Putamen (tissue), 1 donor: ENCODE measurements at regions not wholly inside any gene's neighbourhood (a gene's known extent, or its start where the extent isn't known, plus 50 kb on each side); places are given as distances from the start of the nearest gene placed in this dataset.
"Not testable (repeated sequence)": the region's sequence is repeated elsewhere in the genome, so short reads cannot be mapped to it uniquely, and the experiment has no call there.

ENCODE experiments used
- DNase-seq: peaks from one replicate; pipeline ENCODE4 v3.0.0-alpha.2; 2016; ENCODE audit warnings: low spot score

DNA sequence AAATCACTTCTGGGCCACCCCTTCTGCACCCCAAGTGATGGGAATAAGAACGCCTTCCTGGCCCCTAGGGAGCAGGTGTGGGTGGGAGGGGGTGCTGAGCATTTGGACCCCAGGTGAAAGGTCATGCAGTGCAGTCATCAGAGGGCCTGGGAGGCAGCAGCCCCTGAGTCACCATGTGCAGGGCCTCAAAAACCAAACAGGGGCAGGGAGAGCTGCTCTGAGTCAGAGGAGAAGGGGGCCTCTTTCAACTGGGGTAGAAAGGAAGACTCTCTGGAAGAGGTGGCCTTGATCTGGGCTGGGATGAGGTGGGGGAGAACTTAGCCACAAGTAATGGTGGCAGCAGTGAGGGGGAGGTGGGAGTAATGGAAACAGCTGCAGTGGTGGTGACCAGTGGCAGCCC lies 164.3 kb downstream of the BUB3 start:
- DNase-seq: no peak

DNA sequence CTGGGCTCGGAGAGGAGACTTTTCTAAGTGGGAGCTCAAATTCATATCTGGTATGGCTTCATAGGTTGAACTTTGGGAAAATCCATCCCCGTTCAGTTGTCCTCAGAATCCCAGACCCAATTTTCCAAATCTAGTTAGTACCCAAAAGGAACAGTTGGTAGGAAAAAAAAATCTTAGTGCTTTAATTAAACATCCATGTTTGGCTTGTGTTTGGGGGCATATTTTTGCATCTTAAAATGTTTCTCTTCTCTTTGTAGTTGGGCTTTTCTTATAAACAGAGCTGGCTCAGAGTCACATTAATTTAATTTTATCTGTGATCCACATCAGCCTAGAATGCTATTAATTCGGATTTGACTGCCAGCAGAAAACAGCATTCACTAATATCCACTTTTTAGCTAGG lies 165.9 kb downstream of the BUB3 start:
- DNase-seq: no peak

DNA sequence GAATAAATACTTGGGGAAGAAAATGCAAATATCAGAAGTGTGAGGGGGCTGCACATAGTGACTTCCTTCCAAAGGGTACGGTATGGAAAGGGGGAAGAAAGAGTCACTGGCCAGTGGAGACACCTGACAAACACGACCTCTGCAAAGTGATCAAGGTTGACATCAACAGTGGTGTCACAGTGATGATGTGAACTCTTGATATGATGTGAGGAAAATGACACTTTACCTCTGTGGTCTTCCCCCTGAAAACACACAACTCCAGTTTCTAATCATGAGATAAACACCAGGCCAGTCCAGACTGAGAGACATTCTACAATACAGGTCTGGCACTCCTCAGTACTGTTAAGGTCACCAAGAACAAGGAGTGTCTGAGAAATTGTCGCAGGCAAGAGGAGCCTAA lies 169.7 kb downstream of the BUB3 start:
- no peak for DNase-seq

DNA sequence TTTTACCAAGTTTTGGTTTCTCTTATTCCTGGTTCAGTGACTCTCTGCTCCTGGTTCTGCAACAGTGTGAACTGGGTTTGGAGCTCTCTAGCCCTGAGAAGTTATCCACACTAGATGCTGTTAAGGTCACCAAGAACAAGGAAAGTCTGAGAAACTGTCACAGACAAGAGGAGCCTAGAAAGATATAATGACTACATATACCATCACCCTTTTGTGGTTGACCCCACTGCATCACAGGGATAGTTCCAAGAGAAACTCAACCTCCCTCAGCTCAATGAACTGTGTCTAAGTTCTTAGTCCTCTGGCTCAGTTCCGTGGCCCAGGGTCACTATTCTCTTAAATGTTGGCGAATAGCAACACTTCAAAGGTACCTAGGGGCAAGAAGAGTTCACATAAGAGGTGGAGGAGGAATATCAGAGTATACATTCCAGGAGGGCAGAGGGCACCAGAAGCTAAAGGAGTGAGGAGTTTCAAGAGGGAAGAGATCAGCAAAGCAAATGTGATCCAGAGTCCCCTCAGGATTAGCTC lies 171.5 kb downstream of the BUB3 start:
- DNase-seq: no peak

DNA sequence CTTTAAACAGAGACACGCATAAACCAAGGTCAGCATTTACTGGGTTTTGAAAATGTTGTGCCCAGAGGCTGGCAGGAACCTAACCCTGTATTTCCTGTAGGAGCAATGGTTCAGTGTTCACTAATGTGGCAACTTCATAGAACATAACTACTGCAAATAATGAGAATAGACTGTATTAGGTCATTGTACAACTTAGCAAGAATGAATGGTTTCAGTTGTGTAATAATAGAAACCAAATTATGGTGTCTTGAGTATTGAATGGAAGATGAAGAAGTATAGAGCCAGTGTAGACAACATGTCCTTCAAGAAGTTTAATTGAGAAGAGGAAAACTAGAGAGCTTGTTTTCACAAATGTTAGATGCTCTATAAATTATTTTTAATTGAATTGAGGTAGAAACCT lies 172.5 kb downstream of the BUB3 start:
- DNase-seq: no peak

DNA sequence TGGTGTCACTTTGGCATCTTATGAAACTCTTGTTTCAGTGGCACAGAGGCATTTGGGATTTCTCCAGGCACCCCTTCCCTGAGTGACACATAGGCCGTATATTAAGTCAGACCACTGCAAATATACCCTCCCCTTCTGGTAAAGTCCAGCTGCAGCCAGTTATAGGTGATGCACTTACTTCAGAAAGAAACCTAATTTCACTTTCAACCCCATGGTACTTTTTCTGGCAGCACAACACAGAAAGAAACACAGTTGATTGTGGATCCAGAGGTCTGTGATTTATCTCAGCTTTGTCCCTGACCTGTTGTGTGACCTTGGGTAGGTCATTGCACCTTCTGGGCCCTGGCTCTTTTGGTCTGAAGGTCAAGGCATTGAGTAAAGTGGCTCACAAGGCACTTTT lies 173.2 kb downstream of the BUB3 start:
- DNase-seq: no peak

DNA sequence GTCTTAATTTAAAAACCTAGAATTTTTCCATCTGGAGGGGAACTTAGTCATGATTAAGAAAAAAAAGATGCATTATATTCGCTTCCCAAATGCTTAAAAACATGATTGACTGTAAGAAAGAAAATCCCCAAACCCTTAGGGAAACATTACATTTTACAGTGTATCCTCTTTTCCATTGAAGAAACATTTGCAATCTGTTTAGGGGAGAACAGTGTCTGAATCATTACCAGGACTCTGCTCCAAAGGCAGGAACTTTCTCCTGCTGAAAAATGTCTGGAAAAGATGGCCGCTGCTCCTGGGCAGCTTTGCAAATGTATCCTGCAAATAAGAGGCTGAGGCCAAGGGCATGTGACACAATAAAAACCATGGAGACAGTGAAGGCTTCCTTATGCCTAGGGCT lies 173.7 kb downstream of the BUB3 start:
- DNase-seq: no peak

DNA sequence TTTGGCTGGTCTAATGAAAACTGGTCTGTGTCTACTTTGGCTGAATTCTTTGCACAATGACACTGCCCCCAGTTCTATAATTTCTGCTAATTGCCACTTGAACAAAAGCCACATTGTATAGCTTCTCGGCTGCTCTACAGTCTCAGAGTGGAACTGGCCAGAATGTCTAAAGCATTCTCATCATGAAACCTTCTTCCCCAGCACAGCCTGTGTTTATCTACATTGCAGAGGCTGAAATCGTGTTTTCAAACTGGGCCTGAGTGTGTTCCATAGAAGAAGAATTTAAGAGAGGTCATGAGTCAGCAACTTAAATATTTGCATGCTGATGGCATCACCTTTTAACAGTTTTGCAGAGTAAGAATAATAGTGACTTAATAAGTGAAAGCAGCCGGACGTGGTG lies 177.2 kb downstream of the BUB3 start:
- peak; percentile 50 for DNase-seq

DNA sequence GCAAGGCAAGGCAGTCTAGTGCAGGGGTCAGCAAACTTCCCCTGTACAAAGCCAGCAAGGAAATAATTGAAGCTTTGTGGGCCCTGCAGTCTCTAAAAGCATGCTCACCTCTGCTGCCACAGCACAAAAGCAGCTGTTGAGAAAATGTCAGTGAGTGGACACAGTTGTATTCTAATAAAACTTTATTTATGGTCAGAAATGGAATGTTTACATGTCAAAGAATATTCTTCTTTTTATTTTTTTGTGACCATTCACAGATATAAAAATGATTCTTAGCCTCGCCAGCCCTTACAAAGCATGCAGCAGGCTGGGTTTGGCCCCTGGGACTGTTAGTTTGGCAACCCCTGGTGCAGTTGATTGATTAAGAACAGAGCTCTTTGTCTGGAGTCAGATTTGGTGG lies 192.4 kb downstream of the BUB3 start:
- DNase-seq: no peak

DNA sequence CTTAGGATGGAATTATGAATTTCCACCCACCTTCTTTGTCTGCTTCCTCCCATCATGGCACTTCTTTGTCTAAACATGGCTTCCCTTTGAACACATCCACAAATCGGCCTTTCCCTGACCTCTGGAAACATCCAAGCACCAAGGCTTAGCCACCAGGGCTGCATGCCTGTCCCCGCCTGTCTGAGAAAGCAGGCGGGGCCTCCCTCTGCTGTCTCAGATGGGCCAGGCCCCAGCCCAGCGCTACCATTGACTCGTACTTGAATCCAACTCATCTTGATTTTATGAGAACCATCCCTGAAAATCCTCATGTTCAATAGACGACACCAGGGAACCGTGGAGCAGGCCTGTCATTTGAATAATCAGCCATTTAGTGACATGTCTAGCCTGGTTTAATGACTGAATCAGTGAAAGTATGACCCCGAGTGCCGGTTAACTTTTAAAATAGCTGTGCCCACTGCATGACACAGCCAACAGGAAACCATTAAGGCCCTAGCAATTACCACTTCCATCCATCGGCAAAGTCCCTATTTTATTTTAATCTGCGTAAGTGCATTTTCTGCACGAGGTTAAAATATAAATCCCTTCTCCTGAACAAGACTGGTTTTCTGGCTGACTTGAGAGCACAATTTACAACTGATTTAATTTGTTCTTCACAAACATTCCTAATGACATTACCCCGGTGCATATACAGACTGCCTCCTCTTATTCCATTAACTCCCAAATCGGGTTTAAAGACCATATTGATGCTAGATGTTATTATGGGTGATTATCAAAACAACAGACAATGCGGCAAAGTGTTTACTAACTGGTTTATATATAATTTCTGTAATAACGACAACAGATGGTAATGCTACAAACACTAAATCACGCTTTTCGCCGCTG lies 194.7 kb downstream of the BUB3 start:
- no peak for DNase-seq

DNA sequence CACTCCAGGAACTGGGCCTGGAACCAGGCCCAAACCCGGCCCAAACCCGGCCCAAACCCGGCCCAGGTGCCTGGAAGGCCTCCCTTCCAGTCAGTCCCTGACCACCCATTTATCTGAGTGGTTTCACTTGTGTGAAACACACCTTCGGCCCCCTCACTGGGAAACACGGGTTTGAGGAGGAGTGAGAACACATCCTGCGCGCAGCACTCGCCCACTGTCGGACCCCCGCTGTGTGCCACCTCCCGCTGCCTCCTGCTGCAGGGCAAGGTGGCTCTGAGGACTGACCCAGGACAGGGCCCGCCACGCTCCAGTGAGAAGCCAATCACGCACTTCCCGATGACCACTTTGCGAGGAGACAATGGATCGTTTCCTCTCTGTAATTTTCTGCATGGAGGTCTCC lies 197.5 kb downstream of the BUB3 start:
- no peak for DNase-seq

DNA sequence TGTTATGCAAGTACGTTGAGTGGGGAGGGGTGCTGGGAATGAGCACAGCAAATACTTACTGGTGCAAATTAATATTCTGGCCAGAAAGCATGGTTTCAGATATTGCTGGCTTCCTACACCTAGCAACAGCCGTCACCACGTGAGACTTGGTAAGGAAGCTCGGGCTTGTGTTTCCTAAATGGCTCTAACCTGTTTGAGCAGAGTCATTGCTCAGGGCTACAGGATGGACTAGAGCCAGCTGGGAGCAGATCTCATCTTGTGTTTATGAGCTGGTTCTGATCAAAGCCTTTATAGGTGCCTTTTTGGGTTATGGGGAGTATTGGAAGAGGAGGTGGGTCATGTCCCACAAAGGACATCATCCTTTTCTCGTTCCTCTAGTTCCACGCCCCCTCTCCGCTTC lies 200.3 kb downstream of the BUB3 start:
- no peak for DNase-seq

DNA sequence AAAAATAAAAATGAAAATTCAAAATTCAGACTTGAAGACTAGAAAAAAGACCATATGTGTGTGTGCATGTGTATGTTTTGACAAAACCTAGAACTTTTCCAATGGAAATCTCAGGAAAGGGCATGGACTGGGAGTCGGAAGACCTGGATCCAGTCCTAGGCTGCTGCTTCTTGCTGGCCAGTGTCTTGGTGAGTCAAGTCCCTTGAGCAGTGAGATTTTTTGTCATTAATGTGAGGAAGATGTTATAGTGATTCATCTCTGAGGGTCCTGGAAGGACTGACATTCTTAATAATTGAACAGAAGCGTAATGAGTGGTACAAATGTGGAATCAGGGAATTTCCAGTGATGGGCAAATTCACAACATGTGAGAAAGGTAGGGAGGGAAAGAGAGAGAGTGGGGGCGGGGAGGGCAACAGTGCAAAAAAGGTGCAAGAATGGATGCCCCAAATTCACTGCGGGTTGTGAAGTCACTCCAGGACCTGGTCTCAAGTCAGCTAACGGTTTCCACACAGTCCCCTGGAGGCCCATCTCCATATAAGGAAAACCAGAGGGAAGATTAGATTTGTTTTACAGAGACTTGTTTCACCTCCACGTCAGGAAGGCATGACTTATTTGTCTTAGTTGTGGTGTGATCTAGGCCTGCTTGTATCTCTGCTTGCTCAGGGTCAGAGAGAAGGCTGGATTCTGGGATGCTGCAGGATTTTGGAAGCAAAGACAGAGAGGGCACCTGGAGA lies 201.7 kb downstream of the BUB3 start:
- no peak for DNase-seq

DNA sequence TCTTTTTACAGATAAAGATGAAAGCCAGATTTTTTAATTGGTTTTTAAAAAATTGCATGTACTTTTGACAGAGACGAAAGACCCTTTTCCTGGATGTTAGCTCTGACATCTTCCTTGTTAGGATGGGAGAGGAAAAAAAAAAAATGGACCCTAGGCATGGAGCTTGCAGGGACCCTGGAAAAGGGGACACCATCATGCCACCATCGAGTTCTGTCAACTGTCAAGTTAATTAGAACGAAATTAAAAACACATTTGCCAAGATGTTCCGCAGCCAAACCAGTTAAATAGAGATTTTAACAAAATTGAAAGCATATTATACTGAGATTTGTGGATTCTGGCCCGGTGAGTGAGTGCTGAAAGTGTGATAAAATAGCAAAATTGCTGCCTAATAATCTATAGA lies 202.6 kb downstream of the BUB3 start:
- DNase-seq: no peak

DNA sequence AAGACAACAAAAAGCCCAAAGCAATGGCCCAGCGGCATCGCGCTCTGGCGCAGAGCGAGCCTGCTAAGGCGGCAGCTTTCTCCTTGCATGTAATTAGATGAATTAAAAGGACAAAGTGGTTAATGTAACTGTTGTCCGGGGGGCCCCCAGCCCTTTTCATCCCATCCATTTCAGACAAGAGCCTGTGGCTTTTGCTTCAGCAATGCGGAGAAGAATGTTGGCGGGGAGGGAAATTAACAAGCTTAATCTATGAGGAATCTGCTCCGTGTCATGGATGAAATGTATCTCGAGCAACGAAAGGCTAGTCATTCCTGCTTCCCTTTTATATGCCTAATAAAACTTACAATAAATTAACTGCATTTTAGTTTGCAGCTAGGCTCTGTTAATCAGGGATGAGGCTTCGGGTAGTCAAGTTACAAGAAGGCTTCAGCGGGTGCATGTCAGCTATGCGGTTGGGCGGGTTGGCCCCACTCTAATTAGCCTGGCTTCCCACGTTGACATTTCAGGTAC lies 203.3 kb downstream of the BUB3 start:
- DNase-seq: no peak

DNA sequence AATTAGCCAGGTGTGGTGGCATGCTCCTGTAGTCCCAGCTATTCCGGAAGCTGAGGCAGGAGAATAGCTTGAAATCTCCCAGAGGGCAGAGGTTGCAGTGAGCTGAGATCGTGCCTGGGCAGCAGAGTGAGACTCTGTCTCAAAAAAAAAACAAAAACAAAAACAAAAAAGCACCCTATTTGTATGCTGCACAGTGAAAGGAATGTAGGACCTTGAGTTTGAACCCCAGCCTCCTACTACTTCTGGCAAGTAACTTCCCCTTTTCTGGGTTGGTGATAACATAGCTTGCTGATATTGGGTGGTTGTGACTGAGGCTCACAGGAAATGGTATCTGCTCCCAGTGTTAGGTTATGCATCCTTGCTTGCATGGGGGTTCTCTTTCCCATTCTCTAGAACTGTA lies 205.3 kb downstream of the BUB3 start:
- no peak for DNase-seq

DNA sequence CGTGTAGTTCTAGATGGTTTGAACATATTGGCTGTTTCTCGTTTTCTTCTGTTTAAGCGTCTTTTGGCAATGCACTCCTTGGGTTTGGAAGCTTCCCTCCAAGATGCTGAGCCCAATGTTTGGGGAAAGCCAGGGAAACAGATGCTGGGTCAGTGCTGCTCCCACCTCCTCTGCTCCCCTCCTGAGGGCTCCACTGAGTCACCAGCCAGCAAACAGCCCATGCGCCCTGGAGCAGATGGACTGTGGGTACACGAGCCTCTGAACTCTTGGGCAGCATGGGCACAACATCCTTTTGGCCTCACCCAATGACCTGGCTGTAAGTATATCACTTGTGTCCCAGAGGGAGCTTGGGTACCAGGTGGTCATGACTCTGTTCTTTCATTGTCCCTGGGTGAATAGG lies 207.6 kb downstream of the BUB3 start:
- DNase-seq: no peak

DNA sequence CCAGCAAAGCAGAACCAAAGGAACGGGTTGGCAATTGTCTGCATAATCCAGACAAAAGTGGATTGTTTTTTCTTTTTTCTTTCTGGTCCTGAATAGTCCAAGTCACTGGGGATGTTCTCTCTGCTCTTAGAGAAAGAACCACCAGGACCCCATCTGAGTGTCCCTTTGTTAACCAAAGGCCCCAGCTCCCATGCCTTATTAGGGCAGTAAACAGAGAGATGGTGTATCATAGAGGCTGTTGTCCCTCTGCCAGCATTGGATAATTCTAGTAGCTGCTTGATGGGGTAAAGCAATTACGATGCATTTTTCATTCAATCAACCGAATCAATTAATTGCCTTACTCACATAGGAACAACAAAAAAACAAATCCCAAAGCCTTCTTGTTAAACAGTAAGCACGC lies 213.0 kb downstream of the BUB3 start:
- DNase-seq: peak; percentile 89

DNA sequence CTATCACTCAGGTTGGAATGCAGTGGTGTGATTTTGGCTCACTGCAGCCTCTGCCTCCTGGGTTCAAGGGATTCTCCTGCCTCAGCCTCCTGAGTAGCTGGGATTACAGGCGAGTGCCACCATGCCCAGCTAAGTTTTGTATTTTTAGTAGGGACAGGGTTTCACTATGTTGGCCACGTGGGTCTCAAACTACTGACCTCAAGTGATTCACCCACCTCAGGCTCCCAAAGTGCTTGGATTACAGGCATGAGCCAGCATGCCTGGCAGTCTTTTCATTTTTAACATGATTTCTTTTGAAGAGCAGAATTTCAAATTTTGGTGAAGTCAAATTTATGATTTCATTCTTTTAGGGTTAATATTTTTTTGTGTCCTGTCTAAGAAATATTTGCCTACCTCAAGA lies 217.4 kb downstream of the BUB3 start:
- not testable (repeated sequence) for DNase-seq

DNA sequence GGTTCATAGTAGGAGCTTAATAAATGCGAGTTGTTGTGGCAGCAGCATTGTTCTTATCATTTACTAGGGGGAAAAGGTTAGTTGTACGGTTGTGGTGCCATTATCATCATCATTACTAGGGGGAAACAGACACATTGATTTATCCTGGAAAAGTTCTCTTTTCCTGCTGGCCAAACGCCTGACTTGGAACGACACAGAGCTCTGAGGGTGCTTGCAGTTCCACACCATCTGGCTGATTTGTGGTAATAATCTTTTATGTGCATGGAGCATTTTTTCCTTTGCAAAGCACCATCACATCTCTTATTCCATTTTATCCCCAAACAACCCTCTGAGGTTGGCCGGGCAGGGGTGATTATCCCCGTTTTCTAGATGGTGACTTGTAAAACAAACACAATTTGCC lies 219.4 kb downstream of the BUB3 start:
- no peak for DNase-seq

DNA sequence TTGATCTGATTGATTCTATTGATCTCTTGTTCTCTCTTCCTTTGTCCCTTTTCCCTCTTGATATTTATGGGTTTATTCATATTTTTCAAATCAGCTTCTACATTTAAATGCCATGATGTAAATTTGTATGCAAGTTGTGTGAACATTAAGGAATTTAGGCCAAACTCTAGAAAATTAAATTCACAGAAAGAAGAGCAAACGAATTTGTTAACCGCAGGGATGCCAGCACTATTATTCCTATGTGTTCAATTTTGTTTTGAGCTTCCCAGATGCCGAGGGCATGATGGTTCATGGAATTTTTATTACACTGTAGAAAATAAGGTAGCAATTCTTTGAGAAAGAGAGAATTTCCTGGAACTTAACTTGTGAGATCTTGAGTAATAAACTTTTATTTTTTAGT lies 220.9 kb downstream of the BUB3 start:
- DNase-seq: no peak

DNA sequence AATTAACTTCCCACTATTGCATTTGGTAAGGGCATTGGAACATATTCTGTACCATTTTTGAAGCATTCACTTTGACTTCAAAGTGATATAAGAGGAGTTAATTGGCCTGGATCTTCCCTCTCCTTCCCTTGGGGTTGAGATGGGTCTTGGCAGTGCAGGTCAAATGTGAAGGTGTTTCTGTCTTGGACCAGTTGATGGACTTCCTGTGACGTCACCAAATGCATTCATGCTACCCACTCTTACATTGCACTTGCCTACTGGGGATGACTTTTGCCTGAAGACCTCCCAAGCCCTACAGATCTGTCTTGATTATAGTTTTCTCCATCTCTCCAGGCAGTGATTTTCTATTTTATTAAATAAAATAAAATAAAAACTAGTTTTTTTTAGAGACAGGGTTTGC lies 221.5 kb downstream of the BUB3 start:
- DNase-seq: no peak

DNA sequence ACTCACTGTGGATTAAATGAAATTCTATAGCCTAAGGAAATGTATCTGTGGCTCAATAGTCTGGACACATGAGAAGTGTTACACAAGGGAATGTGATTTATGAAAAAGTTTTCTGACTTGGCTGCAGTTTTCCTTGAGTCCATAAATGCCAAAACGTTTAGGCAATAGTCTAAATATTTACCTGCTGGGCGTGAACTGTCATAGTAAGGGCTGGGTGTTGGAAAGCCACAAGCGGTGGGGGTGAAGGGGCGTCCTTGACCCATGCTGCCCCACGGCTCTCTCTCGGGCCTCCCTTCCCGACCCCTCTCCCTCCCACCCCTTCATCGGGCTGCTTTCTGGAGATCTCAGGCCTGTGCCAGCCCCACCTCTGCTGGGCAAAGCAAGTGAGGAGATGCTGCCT lies 223.7 kb downstream of the BUB3 start:
- no peak for DNase-seq
